ENCODE measurements at regions not wholly inside any gene's neighbourhood (a gene's known extent, or its start where the extent isn't known, plus 50 kb on each side); places are given as distances from the start of the nearest gene placed in this dataset.

DNA sequence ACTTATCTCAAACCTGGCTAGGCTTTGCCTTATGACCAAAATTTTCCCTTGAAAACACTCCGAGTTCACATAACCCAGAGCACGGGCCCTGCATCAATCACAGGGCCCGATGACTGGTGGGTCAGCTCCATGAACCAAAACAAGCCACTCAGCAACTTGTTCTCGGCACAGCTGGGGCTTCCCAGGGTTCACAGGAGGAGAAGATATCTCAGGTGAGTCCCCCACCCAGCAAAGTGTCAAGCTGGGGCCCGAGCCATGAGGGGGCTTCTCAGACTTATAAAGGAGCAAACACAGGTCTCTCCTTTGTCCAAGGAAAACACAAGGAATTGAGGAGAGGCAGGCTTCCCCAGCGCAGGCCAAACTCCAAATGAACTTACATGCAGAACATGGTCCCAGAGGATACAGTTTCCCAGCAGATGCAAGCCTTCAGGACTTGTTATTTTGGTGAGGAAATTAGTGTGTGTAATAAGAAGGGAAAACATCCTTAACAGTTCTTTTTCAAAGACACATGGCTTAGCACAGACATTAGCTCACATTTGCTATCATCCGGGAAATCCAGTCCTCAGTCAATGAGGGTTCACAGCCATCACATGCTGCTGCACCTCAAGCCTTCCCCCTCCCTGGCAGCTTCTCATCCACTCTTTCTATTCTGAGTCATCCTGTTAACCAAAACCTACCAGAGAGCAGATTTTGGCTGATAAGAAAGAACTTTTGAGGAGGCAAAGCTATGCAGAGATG, 98.1 kb upstream of the NFIA start:
- ChIA-PET CTCF (interaction anchor here (1.0 to 2.9 kb wide), 4 partner anchors 9 to 867 kb away, joined by 3 to 9 read pairs (median 4); no protein-coding TSS in a partner anchor), POLR2A (no interaction called here)
- Histone ChIP-seq H3K27me3 (ENCODE audit: control insufficient read depth, insufficient read depth, low read length) (no peaks in the 10 kb centered on the region), H3K36me3 (ENCODE audit: control insufficient read depth, insufficient read depth, low read length) (no peaks in the 10 kb centered on the region), H3K4me3 (ENCODE audit: low read depth, low read length) (no peak overlapping the region)
- no peak for TF ChIP-seq CTCF (IDR thresholded peaks at IDR 0.05; ENCODE audit: insufficient read depth, low read depth, low read length)
- DNase-seq (ENCODE audit: low read depth): no peak

- no peak for TF ChIP-seq CTCF (IDR thresholded peaks at IDR 0.05; ENCODE audit: insufficient read depth, low read depth, low read length)
- Histone ChIP-seq H3K36me3 (ENCODE audit: control insufficient read depth, insufficient read depth, low read length) (no peaks in the 10 kb centered on the region), H3K27me3 (ENCODE audit: control insufficient read depth, insufficient read depth, low read length) (no peaks in the 10 kb centered on the region), H3K4me3 (ENCODE audit: low read depth, low read length) (no peak overlapping the region)
- ChIA-PET POLR2A (no interaction called here), CTCF (interaction anchor here (2.9 kb wide), 1 partner anchor 59 kb away, joined by 9 read pairs; no protein-coding TSS in a partner anchor)
- no peak for DNase-seq (ENCODE audit: low read depth)
These were observed 98.7 kb upstream of the NFIA start for GRCh38 chr1:60983701-60984061.

DNA sequence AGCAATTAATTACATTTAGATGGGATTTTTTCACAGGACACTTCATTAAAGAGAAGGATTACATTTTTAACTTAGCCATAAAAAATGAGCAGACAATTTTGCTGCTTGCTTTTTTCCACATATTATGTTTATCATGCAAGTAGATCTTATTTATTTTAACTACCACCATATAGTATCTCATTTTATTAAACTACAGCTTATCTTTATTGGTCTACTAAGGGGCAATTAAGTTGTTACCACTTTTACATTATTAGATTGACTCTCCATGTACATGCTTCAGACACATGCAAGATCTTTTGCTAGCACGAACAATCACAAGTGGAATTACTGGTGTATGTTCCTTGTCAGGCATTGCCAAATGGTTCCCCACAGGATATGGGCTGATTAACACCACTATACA, 99.8 kb upstream of the NFIA start:
- H3K36me3 ChIP-seq (ENCODE audit: control insufficient read depth, insufficient read depth, low read length): no peaks in the 10 kb centered on the region
- TF ChIP-seq CTCF (IDR thresholded peaks at IDR 0.05; ENCODE audit: insufficient read depth, low read depth, low read length): no peak
- no peak for DNase-seq (ENCODE audit: low read depth)
- no peaks in the 10 kb centered on the region for H3K27me3 ChIP-seq (ENCODE audit: control insufficient read depth, insufficient read depth, low read length)
- ChIA-PET POLR2A (no interaction called here), CTCF (interaction anchor here (1.2 to 1.6 kb wide), 2 partner anchors 12 to 68 kb away, joined by 3 read pairs; no protein-coding TSS in a partner anchor)
- no peak overlapping the region for H3K4me3 ChIP-seq (ENCODE audit: low read depth, low read length)

GRCh38 chr1:60981357-60981756, 101.0 kb upstream of the NFIA start:
- DNase-seq (ENCODE audit: low read depth): no peak
- TF ChIP-seq CTCF (IDR thresholded peaks at IDR 0.05; ENCODE audit: insufficient read depth, low read depth, low read length): no peak
- Histone ChIP-seq H3K4me3 (ENCODE audit: low read depth, low read length) (no peak overlapping the region), H3K27me3 (ENCODE audit: control insufficient read depth, insufficient read depth, low read length) (no peaks in the 10 kb centered on the region), H3K36me3 (ENCODE audit: control insufficient read depth, insufficient read depth, low read length) (no peaks in the 10 kb centered on the region)
- ChIA-PET POLR2A (no interaction called here), CTCF (interaction anchor here (0.6 to 4.7 kb wide), 3 partner anchors 64 to 152 kb away, joined by 3 to 49 read pairs (median 5); no protein-coding TSS in a partner anchor)

GRCh38 chr1:60978421-60979357, 103.7 kb upstream of the NFIA start:
- Histone ChIP-seq H3K4me3 (ENCODE audit: low read depth, low read length) (no peak overlapping the region), H3K36me3 (ENCODE audit: control insufficient read depth, insufficient read depth, low read length) (no peaks in the 10 kb centered on the region), H3K27me3 (ENCODE audit: control insufficient read depth, insufficient read depth, low read length) (no peaks in the 10 kb centered on the region)
- CTCF ChIA-PET: interaction anchor here (1.1 to 4.7 kb wide), 11 partner anchors 8 to 875 kb away, joined by 3 to 49 read pairs (median 4); no protein-coding TSS in a partner anchor
- POLR2A ChIA-PET: no interaction called here
- peak; percentile 78 for TF ChIP-seq CTCF (IDR thresholded peaks at IDR 0.05; ENCODE audit: insufficient read depth, low read depth, low read length)
- no peak for DNase-seq (ENCODE audit: low read depth)
